ENCODE measurements at regions not wholly inside any gene's neighbourhood (a gene's known extent, or its start where the extent isn't known, plus 50 kb on each side); places are given as distances from the start of the nearest gene placed in this dataset.
"Not testable (repeated sequence)": the region's sequence is repeated elsewhere in the genome, so short reads cannot be mapped to it uniquely, and the experiment has no call there.

- FAIRE-seq (no peak), DNase-seq (ENCODE audit: insufficient read length, low spot score) (no peak)
Measured at GRCh38 chr3:18195836-18196235, 229.3 kb downstream of the SATB1 start.

- DNase-seq (ENCODE audit: insufficient read length, low spot score) = no peak
Measured at GRCh38 chr3:18194431-18194830, 230.7 kb downstream of the SATB1 start.

GRCh38 chr3:18190646-18191045 lies 234.5 kb downstream of the SATB1 start:
- FAIRE-seq (no peak), DNase-seq (ENCODE audit: insufficient read length, low spot score) (no peak)

More at GRCh38 chr3:18194431-18194830, 230.7 kb downstream of the SATB1 start:
- no peak for FAIRE-seq

GRCh38 chr3:18189282-18190050 lies 235.7 kb downstream of the SATB1 start:
- DNase-seq (ENCODE audit: insufficient read length, low spot score) (no peak), FAIRE-seq (no peak)

- FAIRE-seq = no peak
- DNase-seq (ENCODE audit: insufficient read length, low spot score) = no peak
Measured at GRCh38 chr3:18188491-18188890, 236.6 kb downstream of the SATB1 start.

GRCh38 chr3:18185624-18186023 lies 239.5 kb downstream of the SATB1 start:
- FAIRE-seq = no peak
- DNase-seq (ENCODE audit: insufficient read length, low spot score) = no peak

GRCh38 chr3:18182923-18183322 lies 242.2 kb downstream of the SATB1 start:
- not testable (repeated sequence) for FAIRE-seq; DNase-seq (ENCODE audit: insufficient read length, low spot score)

- no peak for DNase-seq (ENCODE audit: insufficient read length, low spot score)
- FAIRE-seq = no peak
Measured at GRCh38 chr3:18179521-18179920, 245.6 kb downstream of the SATB1 start.

GRCh38 chr3:18177271-18177670 lies 247.9 kb downstream of the SATB1 start:
- no peak for DNase-seq (ENCODE audit: insufficient read length, low spot score)
- no peak for FAIRE-seq

- not testable (repeated sequence) for DNase-seq (ENCODE audit: insufficient read length, low spot score); FAIRE-seq
Measured at GRCh38 chr3:18173891-18174290, 251.2 kb downstream of the SATB1 start.

GRCh38 chr3:18159681-18160080 lies 265.5 kb downstream of the SATB1 start:
- DNase-seq (ENCODE audit: insufficient read length, low spot score) (no peak), FAIRE-seq (no peak)

GRCh38 chr3:18153571-18154173 lies 271.5 kb downstream of the SATB1 start:
- FAIRE-seq = no peak
- peak; percentile 2 for DNase-seq (ENCODE audit: insufficient read length, low spot score)

GRCh38 chr3:18151199-18151598 lies 273.9 kb downstream of the SATB1 start:
- FAIRE-seq = no peak
- DNase-seq (ENCODE audit: insufficient read length, low spot score) = no peak

GRCh38 chr3:18149935-18150334 lies 275.2 kb downstream of the SATB1 start:
- DNase-seq (ENCODE audit: insufficient read length, low spot score) (no peak), FAIRE-seq (no peak)

- FAIRE-seq (no peak), DNase-seq (ENCODE audit: insufficient read length, low spot score) (no peak)
Measured at GRCh38 chr3:18149386-18149785, 275.8 kb downstream of the SATB1 start.

- no peak for FAIRE-seq
Measured at GRCh38 chr3:18144571-18144970, 280.6 kb downstream of the SATB1 start.

GRCh38 chr3:18143258-18143780 lies 281.8 kb downstream of the SATB1 start:
- DNase-seq (ENCODE audit: insufficient read length, low spot score) = no peak
- no peak for FAIRE-seq

More at GRCh38 chr3:18144571-18144970, 280.6 kb downstream of the SATB1 start:
- no peak for DNase-seq (ENCODE audit: insufficient read length, low spot score)

GRCh38 chr3:18137958-18138357 lies 287.2 kb downstream of the SATB1 start:
- DNase-seq (ENCODE audit: insufficient read length, low spot score) (no peak), FAIRE-seq (no peak)

GRCh38 chr3:18135060-18135814 lies 289.9 kb downstream of the SATB1 start:
- DNase-seq (ENCODE audit: insufficient read length, low spot score) (no peak), FAIRE-seq (no peak)

GRCh38 chr3:18134386-18135059 lies 290.6 kb downstream of the SATB1 start:
- DNase-seq (ENCODE audit: insufficient read length, low spot score) = no peak

GRCh38 chr3:18132991-18133390 lies 292.1 kb downstream of the SATB1 start:
- FAIRE-seq (no peak), DNase-seq (ENCODE audit: insufficient read length, low spot score) (no peak)

More at GRCh38 chr3:18134386-18135059, 290.6 kb downstream of the SATB1 start:
- no peak for FAIRE-seq
